ENCODE measurements at regions not wholly inside any gene's neighbourhood (a gene's known extent, or its start where the extent isn't known, plus 50 kb on each side); places are given as distances from the start of the nearest gene placed in this dataset.
"Not testable (repeated sequence)": the region's sequence is repeated elsewhere in the genome, so short reads cannot be mapped to it uniquely, and the experiment has no call there.

GRCh38 chr16:77488652-77489051 is 53.8 kb upstream of the ADAMTS18 start:
- DNase-seq, result no peak

GRCh38 chr16:77491091-77491490 is 56.3 kb upstream of the ADAMTS18 start:
- no peak for DNase-seq

GRCh38 chr16:77496934-77497333 is 62.1 kb upstream of the ADAMTS18 start:
- DNase-seq, result no peak

GRCh38 chr16:77499373-77500285 is 64.8 kb upstream of the ADAMTS18 start:
- no peak for DNase-seq

- no peak for DNase-seq
These were observed 65.4 kb upstream of the ADAMTS18 start for GRCh38 chr16:77500286-77500598.

- no peak for DNase-seq
These were observed 66.3 kb upstream of the ADAMTS18 start for GRCh38 chr16:77500934-77501664.

GRCh38 chr16:77502448-77502847 is 67.6 kb upstream of the ADAMTS18 start:
- DNase-seq, result no peak

GRCh38 chr16:77506492-77506891 is 71.7 kb upstream of the ADAMTS18 start:
- not testable (repeated sequence) for DNase-seq

GRCh38 chr16:77509051-77509450 is 74.2 kb upstream of the ADAMTS18 start:
- DNase-seq, result no peak

- DNase-seq, result no peak
These were observed 75.0 kb upstream of the ADAMTS18 start for GRCh38 chr16:77509796-77510195.

- no peak for DNase-seq
These were observed 76.2 kb upstream of the ADAMTS18 start for GRCh38 chr16:77511053-77511452.

- no peak for DNase-seq
These were observed 79.8 kb upstream of the ADAMTS18 start for GRCh38 chr16:77514500-77515220.

- DNase-seq, result not testable (repeated sequence)
These were observed 90.4 kb upstream of the ADAMTS18 start for GRCh38 chr16:77525226-77525625.

- DNase-seq, result no peak
These were observed 96.9 kb upstream of the ADAMTS18 start for GRCh38 chr16:77531752-77532151.

GRCh38 chr16:77536809-77537208 is 102.0 kb upstream of the ADAMTS18 start:
- no peak for DNase-seq

- no peak for DNase-seq
These were observed 104.7 kb upstream of the ADAMTS18 start for GRCh38 chr16:77539421-77540034.

- DNase-seq, result no peak
These were observed 105.8 kb upstream of the ADAMTS18 start for GRCh38 chr16:77540646-77541045.

- no peak for DNase-seq
These were observed 106.3 kb upstream of the ADAMTS18 start for GRCh38 chr16:77541165-77541564.

- no peak for DNase-seq
These were observed 113.3 kb upstream of the ADAMTS18 start for GRCh38 chr16:77548151-77548550.

- no peak for DNase-seq
These were observed 113.9 kb upstream of the ADAMTS18 start for GRCh38 chr16:77548766-77549165.

- no peak for DNase-seq
These were observed 115.0 kb upstream of the ADAMTS18 start for GRCh38 chr16:77549876-77550275.

- DNase-seq, result no peak
These were observed 116.5 kb upstream of the ADAMTS18 start for GRCh38 chr16:77551357-77551756.

- no peak for DNase-seq
These were observed 118.3 kb upstream of the ADAMTS18 start for GRCh38 chr16:77553130-77553529.
